ENCODE measurements at regions not wholly inside any gene's neighbourhood (a gene's known extent, or its start where the extent isn't known, plus 50 kb on each side); places are given as distances from the start of the nearest gene placed in this dataset.
"Not testable (repeated sequence)": the region's sequence is repeated elsewhere in the genome, so short reads cannot be mapped to it uniquely, and the experiment has no call there.

DNA sequence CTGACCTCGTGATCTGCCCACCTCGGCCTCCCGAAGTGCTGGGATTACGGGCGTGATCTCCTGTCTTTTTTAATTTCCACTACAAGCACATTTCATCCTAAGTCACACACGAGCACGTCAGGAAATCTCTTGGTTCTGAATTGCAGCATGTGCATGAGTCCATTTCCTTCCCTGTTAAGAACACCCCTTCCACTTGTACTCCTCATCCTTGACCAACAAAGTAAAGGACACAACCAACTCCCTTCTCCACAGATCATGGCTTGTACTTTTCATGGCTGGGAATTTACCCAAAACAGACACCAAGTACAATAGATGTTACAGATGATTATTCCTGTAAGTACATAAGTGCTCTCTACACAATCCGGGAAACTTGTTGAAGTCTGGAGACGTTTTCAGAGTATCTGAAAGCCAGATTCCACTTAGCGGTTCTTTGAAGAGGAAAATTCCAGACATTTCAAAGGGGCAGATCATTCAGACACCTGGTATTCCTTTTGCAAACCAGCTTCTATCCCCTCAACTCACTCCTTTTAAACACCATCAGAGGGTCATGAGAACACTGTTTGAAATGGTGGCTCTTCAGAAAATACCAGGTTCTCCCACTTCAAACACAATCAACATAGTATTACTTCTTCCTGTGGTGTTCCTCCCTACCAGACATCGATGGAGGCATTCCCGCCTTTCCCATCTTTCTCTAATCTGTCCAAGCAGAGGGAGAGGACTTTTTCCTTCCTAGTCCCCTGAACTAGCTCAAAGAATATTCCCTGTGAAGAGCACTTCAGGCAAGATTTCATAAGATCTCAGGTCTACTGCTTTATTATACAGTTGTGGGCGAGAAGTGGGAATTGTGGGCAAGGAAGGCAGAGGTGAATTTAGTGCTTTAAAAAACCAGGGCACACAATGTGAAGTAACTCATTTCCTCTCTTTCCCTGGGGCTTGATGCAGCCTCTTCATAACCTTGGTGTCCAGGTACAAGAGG is 80.1 kb upstream of the TSC22D2 start:
- no peak for DNase-seq

DNA sequence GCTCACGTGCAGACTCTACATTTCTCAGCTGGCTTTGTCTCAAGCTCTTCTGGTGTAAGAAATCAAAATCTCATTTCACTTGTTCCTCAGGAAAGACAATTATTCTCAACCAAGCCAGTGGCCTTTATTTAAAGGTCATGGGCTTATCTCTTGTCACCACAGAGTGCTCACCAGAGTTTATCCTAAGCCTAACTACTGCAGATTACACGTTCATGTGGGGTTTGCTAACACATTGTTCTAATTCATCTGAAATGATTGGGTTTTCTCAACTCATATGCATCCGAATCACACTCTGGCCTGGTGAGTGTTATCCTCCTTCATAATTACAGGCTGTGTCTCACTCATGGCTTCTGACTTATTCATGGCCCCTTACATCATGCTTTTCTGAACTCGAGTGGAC is 83.3 kb upstream of the TSC22D2 start:
- no peak for DNase-seq

DNA sequence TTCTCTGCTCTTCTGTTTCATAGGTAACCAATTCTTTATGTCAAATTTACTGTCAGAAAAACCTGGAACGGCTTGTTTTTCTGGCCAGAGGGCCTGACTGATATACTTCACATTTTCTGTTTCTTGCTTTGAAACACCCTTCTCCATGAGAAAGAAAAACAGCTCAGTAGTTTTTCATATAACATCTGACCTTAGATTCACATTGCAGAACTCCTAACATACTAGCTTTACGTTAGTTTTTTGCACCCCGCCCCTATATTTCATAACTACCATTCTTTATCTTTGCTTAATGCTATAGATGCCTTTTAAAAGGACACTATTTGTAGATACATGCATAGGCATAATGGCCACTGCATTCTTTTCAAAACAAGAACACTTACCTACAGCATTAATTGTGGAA is 83.9 kb upstream of the TSC22D2 start:
- no peak for DNase-seq

DNA sequence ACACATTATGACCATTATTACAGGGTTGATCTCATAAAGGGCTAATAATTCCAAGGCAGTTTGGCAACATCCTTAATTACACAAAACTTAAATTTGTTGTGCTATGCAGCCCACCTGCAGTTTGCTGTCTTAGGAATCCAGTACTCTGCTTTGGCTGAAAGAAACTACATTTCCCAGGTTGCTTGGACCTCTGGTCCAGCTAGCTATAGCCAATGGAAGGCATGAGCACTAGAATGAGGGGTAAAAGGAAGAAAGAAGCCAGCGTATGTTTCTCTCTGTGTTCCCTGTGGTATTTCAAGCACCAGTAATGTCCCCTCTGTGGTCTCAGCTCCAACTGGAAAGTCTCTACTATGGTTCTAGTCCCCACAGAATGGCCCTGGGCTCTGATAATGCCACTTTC is 84.3 kb upstream of the TSC22D2 start:
- DNase-seq, result no peak

DNA sequence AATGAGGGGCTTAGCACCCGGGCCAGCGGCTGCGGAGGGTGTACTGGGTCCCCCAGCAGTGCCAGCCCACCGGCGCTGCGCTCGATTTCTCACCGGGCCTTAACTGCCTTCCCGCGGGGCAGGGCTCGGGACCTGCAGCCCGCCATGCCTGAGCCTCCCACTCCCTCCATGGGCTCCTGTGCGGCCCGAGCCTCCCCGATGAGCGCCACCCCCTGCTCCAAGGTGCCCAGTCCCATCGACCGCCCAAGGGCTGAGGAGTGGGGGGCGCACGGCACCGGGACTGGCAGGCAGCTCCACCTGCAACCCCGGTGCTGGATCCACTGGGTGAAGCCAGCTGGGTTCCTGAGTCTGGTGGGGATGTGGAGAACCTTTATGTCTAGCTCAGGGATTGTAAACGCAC is 85.0 kb upstream of the TSC22D2 start:
- not testable (repeated sequence) for DNase-seq

DNA sequence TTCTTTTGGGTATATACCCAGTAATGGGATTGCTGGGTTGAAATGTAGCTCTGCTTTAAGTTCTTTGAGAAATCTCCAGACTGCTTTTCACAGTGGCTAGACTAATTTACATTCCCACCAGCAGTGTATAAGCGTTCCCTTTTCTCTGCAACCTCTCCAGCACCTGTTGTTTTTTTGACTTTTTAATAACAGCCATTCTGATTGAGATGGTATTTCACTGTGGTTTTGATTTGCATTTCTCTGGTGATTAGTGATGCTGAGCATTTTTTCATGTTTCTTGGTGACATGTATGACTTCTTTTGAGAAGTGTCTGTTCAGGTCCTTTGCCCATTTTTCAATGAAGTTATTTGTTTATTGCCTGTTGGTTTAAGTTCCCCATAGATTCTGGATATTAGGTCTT is 87.1 kb upstream of the TSC22D2 start:
- not testable (repeated sequence) for DNase-seq

DNA sequence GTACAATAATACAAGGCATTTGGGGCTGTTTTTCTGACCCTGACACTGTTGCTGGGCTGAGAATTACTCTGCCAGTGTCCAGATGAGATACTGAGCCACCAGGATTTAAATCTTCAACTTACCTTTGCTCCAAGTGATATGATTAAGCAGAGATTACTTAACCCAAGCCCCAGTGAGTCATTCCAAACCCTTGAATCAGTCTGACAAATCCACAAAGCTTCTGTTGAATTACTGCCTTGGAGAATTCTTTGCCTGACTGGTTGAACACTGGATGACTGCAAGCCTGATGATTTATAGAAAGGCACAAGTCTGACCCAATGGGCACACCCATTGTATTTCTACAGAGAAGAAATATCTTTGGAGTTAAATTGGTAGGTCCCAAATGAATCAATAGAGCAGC is 88.2 kb upstream of the TSC22D2 start:
- DNase-seq, result peak; percentile 41

DNA sequence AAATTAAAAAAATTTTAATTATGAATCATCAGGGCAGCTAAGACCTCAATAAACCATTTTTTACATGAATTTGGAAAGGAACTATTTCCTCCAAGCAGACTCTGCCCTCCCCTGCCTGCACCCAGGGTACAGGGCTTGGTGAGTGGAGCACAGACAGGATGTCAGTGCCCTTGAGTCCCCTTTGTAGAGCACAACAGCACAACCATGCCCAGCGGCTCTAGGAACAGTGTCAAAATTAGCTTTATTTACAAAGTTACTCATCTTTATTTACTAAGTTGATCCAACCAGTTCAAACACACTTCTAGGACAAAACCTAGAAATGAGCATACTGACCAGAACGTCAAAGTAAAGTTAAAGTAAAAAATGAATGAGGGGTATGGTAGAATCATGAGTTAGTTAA is 90.6 kb upstream of the TSC22D2 start:
- DNase-seq, result no peak

DNA sequence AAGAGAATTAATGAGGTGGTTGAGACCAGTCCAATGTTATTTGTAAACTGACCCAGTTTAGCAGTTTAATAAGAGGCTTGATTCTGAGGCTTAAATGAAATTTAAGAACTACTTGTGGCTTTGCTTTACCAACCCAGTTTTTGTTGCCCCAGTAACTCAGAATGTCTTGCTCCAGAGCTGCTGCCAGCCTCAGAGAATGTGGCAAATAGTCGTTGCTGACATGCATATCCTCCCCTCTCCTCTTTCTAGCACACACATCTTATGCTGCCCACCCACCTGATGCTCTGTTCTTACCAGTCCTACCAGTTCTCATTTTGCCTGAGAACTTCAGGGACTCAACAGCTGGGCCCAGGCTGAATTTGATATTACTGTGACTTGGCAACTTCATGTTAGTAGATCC is 92.4 kb upstream of the TSC22D2 start:
- DNase-seq, result no peak

DNA sequence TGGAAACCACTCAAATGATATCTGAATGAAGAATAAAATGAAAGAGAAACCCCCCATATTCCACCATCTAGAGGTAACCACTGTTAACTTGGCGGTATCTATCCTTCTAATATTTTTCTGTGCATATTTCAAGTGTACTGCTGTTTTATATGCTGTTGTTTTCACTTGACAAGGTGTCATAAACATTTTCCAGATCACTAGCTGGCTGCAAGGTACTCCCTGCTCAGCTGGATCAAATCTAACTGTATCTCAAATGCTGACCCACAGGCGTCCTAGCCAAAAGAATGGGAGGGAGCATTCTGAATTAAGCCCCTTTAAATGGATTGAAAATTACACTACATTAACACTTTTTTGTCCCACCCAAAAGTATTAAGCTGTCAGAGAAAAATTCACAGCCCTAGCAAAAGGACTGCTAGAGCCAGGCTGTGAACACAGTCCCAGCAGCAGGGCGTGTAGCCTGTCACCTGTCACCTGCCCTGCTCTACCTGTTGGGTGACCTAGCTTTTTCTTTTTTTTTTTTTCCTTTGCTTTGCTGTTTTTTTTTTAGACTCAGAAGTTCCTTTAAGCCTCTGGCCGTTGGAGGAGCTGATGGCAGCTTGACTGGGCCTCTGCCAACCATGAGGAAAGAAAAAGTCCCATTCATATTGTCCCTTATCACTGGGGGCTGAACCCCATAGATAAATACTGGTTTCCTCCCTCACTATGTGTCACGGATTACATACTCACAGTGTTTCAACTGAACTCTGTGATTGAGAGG is 93.7 kb upstream of the TSC22D2 start:
- no peak for DNase-seq

DNA sequence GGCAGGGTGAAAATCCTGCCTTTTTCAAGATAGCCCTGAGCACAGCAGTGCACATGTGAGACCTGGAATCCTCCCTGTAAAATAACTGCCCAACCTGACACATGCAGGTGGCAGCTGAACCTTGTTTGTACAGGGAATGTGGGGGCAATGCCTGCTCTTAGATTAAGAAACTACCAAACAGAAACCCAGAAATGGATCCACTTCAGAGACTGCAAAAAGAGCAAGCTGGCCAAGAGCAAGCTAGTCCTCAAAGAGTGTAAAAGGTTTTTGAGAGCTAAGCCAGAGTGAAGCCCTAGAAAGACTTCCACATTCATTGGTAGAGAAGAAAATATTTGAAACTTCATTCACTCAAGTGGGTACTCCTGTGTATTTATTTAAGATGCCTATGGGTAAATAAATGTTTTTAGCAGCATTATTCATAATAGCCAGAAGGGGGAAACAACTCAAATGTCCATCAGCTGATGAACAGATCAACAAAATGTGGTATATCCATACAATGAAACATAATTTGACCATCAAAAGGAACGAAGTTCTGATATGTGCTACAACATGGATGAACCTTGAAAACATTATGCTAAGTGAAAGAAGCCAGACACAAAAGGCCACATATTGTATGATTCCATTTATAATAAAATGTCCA is 96.0 kb upstream of the TSC22D2 start:
- DNase-seq, result no peak

DNA sequence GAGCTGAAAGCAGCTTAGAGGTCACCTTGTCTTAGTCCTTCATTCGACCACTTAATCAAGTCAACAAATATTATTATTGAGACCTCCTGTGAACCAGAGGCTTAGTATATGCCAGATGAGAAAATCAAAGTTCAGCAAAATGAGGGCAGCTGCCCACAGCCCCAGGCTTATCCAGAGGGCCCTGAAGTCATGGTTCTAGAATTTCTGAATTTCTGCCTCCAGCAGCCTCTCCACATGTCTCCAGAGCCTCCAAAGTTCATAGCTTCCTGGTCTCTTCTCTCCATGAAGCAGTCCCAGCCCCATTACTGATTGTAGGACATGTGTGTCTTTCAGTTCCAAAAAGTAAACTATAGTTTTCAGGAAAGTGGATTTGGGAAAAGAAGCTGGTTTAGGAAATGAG is 96.9 kb upstream of the TSC22D2 start:
- no peak for DNase-seq

DNA sequence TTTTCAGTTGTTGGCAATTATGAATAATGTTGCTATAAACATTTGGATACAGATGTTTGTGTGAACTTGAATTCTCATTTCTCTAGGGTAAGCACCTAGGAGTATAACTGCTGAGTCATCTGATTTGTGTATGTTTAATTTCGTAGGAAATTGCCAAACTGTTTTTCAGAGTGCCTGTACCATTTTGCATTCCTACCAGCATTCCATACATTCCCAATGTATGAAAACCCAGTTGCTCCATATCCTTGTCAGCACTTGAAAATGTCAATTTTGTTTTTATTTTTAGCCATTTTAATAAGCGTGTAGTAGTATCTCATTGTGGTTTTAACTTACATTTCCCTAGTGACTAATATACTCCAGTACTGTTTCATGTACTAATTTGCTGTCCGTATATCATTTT is 98.5 kb upstream of the TSC22D2 start:
- DNase-seq, result no peak

DNA sequence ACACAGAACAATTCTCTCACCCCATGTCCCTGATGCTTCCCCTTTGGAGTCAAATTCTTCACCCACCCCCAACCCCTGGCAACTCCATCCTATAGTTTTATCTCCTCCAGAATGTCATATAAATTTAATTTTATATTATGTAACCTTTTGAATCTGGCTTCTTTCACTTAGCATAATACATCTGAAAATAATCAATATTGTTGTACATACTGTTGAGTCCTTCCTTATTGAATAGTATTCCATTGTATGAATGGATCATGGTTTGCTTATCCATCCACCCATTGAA is 98.9 kb upstream of the TSC22D2 start:
- no peak for DNase-seq

DNA sequence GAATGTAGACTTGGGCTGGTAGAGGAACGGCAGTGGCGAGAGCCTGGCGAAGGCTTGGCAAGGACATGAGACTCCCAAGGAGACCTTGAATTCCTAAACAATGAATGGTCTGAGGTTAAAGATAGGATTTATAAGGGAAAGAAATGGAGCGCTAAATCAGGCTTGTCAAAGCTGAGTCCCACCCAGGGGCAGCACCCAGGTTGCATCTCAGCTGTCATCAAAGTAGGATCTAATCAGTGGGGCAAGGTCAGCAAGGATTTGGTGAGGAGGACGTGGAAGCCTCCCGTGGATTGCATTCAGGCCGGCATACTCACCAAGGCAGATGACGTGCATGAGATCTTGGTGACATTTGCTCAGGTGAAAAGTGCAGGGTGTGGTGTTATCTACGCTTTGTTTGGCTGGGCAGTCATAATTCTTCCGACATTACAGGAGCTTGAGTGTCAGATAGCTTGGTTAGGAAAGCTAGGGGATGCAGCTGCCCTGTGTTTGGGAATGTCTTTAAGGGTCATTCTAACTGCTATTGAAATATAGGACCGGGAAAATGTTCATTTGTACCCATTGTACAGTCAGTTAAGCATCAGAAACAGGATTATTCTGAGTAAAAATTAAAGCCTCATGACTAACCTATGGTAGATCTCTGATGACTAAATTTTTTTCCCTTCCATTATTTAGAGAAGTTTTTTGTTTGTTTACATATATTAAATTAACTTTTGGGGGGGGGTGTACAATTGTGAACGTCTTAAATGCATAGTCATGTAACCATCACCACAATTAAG is 99.4 kb upstream of the TSC22D2 start:
- no peak for DNase-seq

DNA sequence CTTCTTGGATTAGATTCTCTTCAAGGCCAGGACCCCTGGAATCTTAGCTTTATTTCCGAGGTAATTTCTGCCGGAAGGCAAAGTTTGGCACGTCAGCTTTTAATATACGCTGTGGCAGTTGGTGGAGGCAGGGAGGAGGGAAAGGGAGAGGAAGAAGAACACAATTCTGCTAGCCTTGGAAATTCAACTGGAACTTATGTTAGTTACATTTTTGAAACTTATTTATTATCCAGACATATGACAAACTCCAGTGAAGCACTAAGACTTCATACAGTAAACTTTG is 100.1 kb upstream of the TSC22D2 start:
- no peak for DNase-seq

DNA sequence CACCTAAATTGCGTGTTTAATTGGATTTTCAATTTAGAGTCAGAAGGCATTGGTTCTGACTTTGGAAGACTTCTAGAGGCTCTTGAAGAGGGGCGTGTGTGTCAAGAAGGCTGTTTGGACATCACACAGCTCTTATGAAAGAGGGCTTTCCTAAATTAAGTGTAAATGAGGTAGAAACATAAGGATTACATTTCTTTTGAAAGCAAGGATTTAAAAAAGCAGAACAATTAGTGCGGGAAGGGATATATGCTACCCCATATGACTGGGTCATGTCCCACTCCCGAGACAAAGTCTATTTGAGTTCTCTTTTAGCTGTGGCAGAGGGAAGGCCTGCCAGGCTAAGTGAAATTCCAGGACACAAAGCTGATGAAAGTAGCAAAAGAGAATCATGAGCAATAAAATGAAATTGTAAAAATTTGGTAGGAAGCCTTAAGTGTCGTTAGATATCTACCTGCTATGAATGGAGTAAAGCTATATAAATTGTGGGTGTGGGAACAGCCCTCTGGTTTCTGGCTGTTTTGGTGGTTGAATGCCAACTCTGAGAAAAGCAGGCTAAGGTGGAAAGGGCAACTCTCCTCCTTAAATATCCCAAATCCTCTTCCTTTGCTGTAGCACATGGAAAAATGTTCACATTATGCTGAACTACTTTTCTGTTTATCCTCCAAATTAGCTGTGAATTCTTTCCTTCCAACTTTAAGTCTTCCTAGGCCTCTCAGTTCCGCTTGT is 100.6 kb upstream of the TSC22D2 start:
- no peak for DNase-seq

DNA sequence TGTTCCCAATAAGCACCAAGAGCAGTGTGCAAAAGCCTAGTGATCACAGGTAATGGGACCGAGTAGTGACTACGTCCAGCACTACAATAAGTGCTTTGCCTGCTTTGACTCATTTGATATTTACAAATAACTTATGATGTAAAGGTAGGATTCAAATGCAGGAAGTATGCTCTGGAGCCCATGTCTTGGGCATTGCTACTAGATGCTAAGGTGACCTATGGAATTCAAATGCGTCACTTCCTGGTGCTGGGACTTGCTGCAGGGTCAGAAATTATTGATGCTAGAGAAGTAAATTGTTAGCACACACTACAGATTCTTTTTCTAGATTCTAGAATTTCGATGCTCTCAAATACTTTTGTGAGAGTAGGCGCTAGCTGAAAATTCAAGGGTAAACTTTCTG is 101.2 kb upstream of the TSC22D2 start:
- DNase-seq, result no peak

DNA sequence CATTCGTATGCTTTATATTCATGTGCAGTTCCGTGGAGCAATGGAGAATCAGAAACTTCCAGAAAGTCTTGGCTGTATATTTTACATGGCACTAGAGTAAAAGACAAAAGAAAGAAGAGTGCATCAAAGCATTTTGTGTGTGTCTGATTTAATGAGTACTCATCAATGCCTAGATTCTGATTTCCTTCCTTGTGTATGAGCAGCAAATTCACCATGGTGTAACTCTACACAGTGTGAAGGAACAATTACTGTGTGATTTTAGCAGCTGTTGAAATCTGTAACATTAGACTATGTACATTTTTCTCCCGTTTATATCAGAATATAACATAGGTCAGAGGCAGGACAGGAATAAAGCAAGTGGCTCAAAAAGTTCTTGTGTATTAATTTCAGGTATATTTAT is 102.0 kb upstream of the TSC22D2 start:
- DNase-seq, result no peak

DNA sequence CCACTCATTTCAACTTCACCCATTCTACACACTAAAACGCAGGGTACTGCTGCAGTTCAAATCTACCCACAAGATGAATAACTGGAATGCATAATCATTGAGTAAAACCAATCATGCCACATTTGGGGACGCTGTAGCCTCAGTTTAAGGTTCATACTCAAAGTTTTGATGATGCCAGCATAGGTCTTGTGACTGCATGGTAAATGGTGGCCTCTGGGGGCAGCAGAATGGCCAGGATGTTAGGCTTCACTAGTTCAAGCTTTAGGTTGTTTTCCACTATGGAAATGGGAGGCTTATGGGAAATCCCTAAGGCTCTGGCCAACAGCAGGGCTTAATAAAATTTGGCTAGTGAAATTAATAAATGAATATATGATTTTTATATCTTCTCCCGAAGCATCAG is 104.3 kb upstream of the TSC22D2 start:
- peak; percentile 11 for DNase-seq

DNA sequence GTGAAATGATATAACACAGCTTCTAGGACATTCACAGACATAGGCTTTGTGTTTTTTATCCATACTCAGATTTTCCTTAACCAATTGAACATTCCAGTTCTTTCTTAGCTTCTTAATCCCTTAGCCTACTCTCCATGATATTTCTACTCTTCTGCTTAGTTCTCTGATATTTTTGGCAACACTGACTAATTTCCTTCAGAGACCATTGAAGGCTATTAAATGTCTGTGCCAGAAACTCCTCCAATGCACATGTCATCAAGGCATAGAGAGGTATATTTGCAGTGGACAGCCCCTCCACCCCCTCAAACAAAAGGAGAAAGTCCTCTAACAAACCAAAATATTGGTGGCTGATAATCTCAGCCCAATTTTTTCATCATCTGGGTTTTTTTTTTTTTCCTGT is 105.9 kb upstream of the TSC22D2 start:
- DNase-seq, result no peak

DNA sequence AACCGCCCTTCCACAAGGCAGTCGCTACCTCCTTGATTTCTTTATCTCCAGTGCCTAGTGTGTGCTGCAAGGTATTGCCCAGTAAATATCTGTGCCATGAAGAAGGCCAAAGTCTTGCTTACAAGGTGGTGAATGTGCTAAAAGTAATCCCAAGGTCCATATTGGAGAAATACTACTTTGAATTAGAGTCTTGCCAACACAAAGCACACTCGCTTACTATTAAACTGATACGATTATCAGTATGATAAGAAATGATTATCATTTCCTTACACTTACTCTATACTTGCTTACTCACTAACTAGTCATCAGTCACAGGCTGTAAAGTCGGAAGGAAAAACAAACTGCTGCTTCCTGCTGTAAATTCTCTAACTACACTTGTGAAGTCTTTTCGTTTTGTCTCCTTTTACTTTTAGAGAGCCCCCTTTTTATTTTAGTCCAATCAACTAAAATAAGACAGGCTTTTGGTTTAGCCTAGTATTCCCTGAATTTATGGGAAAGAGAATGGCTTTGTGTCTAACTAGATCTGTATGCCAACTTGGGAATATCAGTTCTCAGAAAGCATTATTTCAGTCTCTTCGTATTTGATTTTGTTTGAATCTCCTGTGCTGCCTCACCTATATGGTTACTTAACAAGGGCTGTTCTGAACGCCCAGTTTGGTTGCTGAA is 107.1 kb upstream of the TSC22D2 start:
- DNase-seq, result no peak
